PC-9 (cell line): ENCODE measurements at regions not wholly inside any gene's neighbourhood (a gene's known extent, or its start where the extent isn't known, plus 50 kb on each side); places are given as distances from the start of the nearest gene placed in this dataset.

ENCODE experiments used
- BruUV-seq: library from RNA; stranded (reverse); fragments of 400-500 nt; replicated peaks from 2 replicates; lab custom pipeline; 2021; lab: Mats Ljungman, UMichigan
- CTCF ChIA-PET: fragments of 300-600 bp; sonication (Branson Sonifier 250); formaldehyde crosslinking; loops from one replicate; lab custom pipeline; 2022; ENCODE audit warnings: antibody characterized with exemption; lab: Charles Lee
- POLR2A ChIA-PET: fragments of 300-600 bp; sonication (Branson Sonifier 250); formaldehyde crosslinking; loops from one replicate; lab custom pipeline; 2022; ENCODE audit warnings: antibody characterized with exemption; ENCODE audit not compliant: unreplicated experiment; lab: Charles Lee
- DNase-seq, 2 experiments: peaks; one replicate each; pipeline versions ENCODE4 v3.0.0 to v3.0.0-alpha.2; 2015 to 2022; ENCODE audit warnings: mixed read lengths in 1 of 2
- H2AFZ ChIP-seq: fragments of 200-600 bp; sonication (generic); 2 replicates; pipeline ENCODE4 v1.8.1; 2017; ENCODE audit warnings: antibody characterized with exemption
- H3F3A ChIP-seq: fragments of 200-600 bp; sonication (generic); 2 replicates; pipeline ENCODE4 v1.8.1; 2017; ENCODE audit warnings: antibody characterized with exemption, mild to moderate bottlenecking, low read depth; ENCODE audit not compliant: insufficient read depth
- H3K27ac ChIP-seq: fragments of 200-600 bp; sonication (generic); 2 replicates; pipeline ENCODE4 v1.6.1; 2016; ENCODE audit warnings: mixed run types
- H3K27me3 ChIP-seq: fragments of 200-600 bp; sonication (generic); 2 replicates; pipeline ENCODE4 v1.6.1; 2016; ENCODE audit warnings: low read depth, mixed run types; ENCODE audit not compliant: insufficient read depth
- H3K36me3 ChIP-seq: fragments of 200-600 bp; sonication (generic); 2 replicates; pipeline ENCODE4 v1.6.1; 2016; ENCODE audit warnings: low read depth, mixed run types
- H3K4me1 ChIP-seq: fragments of 200-600 bp; sonication (generic); replicated peaks from 2 replicates; pipeline ENCODE4 v1.6.1; 2016; ENCODE audit warnings: mixed run types; ENCODE audit not compliant: insufficient read depth
- H3K4me2 ChIP-seq: fragments of 200-600 bp; sonication (generic); 2 replicates; pipeline ENCODE4 v1.6.1; 2017; ENCODE audit warnings: mixed run types
- H3K4me3 ChIP-seq: fragments of 200-600 bp; sonication (generic); 2 replicates; pipeline ENCODE4 v1.6.1; 2016; ENCODE audit warnings: mixed run types
- H3K79me2 ChIP-seq: fragments of 200-600 bp; sonication (generic); 2 replicates; pipeline ENCODE4 v1.6.1; 2017; ENCODE audit warnings: low read depth, mixed run types
- H3K9me2 ChIP-seq: fragments of 200-600 bp; sonication (generic); 2 replicates; pipeline ENCODE4 v1.8.1; 2017; ENCODE audit warnings: mild to moderate bottlenecking; ENCODE audit not compliant: insufficient read depth
- H3K9me3 ChIP-seq: fragments of 200-600 bp; sonication (generic); 2 replicates; pipeline ENCODE4 v1.8.1; 2016; ENCODE audit warnings: low read depth; ENCODE audit not compliant: insufficient read depth
- H4K20me1 ChIP-seq: fragments of 200-600 bp; sonication (generic); 2 replicates; pipeline ENCODE4 v1.8.1; 2017; ENCODE audit not compliant: insufficient read depth
- CTCF ChIP-seq: fragments of 200-600 bp; sonication (generic); conservative IDR thresholded peaks from 2 replicates; pipeline ENCODE4 v1.6.1; 2017; ENCODE audit warnings: mixed run types, antibody characterized with exemption, mild to moderate bottlenecking, moderate library complexity
- EZH2 ChIP-seq: fragments of 200-600 bp; sonication (generic); IDR thresholded peaks from 2 replicates; pipeline ENCODE4 v1.8.0; 2017; ENCODE audit warnings: antibody characterized with exemption, low read depth
- intact Hi-C: fragments of 100-400 bp; cut with micrococcal nuclease; formaldehyde crosslinking; loops from one replicate; pipeline ENCODE4 v1.10.0; 2022; ENCODE audit not compliant: unreplicated experiment

DNA sequence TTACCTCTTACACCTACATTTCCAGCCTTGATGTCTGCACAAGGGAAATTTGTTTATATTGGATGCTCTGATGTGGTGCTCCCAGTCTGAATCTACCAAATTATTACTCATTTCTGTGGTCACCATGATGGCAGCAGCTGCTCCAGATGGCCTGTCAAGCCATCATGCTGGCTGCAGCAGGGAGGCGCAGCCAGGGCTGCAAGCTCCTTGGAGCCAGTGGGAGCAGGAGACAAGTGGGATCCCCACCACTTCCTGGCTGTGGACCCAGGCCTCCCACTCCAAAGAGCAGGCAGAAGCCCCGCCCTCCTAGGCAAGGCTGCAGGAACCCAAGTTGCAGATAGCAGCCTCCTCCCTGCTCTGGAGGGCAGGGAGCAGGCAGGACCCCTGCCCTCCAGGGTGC is 241.1 kb upstream of the ATP10B start:
- ChIA-PET CTCF (no interaction called here), POLR2A (no interaction called here)
- no peaks in the 10 kb centered on the region for H3F3A ChIP-seq
- intact Hi-C loops = no loop called here
- H3K4me1 ChIP-seq = no peaks in the 10 kb centered on the region
- no peak for DNase-seq
- no peak overlapping the region for H3K27ac ChIP-seq
- no peaks in the 10 kb centered on the region for H3K79me2 ChIP-seq
- H3K4me2 ChIP-seq = no peak overlapping the region
- no peaks in the 10 kb centered on the region for H4K20me1 ChIP-seq
- TF ChIP-seq CTCF = no peak
- no peak for TF ChIP-seq EZH2
- no peaks in the 10 kb centered on the region for H3K9me3 ChIP-seq
- no peak overlapping the region for H2AFZ ChIP-seq
- H3K36me3 ChIP-seq = no peaks in the 10 kb centered on the region
- no TSS peak for BruUV-seq
- no peaks in the 10 kb centered on the region for H3K27me3 ChIP-seq
- H3K4me3 ChIP-seq = no peak overlapping the region
- no peaks in the 10 kb centered on the region for H3K9me2 ChIP-seq

DNA sequence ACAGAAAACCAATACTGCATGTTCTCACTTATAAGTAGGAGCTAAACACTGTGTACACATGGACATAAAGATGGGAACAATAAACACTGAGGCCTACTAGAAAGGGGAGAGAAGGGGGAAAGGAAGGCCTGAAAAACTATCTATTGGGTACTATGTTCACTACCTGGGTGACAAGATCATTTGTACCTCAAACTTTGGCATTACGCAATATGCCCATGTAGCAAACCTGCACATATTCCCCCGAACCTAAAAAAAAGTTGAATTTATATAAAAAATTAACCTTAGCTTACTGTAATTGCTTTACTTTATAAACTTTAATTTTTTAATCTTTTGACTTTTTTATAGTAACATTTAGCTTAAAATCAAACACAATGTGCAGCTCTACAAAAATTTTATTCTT is 237.6 kb upstream of the ATP10B start:
- ChIA-PET CTCF (no interaction called here), POLR2A (no interaction called here)
- TF ChIP-seq EZH2 (no peak), CTCF (no peak)
- Histone ChIP-seq H3K36me3 (no peaks in the 10 kb centered on the region), H3F3A (no peaks in the 10 kb centered on the region), H3K4me3 (no peak overlapping the region), H3K79me2 (no peaks in the 10 kb centered on the region), H3K9me3 (no peaks in the 10 kb centered on the region), H3K27ac (no peak overlapping the region), H3K4me1 (no peaks in the 10 kb centered on the region), H3K4me2 (no peak overlapping the region), H4K20me1 (no peaks in the 10 kb centered on the region), H3K27me3 (no peaks in the 10 kb centered on the region), H3K9me2 (no peaks in the 10 kb centered on the region), H2AFZ (no peak overlapping the region)
- no peak for DNase-seq
- intact Hi-C loops = no loop called here
- no TSS peak for BruUV-seq

DNA sequence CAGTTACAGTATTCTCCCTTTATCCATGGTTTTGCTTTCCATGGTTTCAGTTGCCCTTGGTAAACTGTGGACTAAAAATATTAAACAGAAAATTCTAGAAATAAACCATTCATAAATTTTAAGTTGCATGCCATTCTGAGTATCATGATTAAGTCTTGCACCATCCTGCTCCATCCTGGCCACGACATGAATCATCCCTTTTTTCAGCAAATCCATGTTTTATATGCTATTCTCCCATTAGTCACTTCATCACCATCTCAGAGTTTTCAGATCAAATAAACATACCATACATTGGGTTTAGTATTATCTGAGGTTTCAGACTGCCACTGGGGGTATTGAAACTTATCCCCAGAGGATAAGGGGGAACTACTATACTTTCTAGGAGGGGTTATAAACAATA is 234.4 kb upstream of the ATP10B start:
- TF ChIP-seq CTCF = no peak
- no peak for TF ChIP-seq EZH2
- POLR2A ChIA-PET = no interaction called here

More for the DNA sequence above, 234.4 kb upstream of the ATP10B start:
- no peak overlapping the region for H2AFZ ChIP-seq
- H3K27me3 ChIP-seq = no peaks in the 10 kb centered on the region
- CTCF ChIA-PET = no interaction called here
- H3K9me3 ChIP-seq = no peaks in the 10 kb centered on the region
- no peaks in the 10 kb centered on the region for H3K4me1 ChIP-seq
- H3K27ac ChIP-seq = no peak overlapping the region
- no peak for DNase-seq
- H3K36me3 ChIP-seq = no peaks in the 10 kb centered on the region
- H3K79me2 ChIP-seq = no peaks in the 10 kb centered on the region
- H3K9me2 ChIP-seq = no peaks in the 10 kb centered on the region
- intact Hi-C loops = no loop called here
- no peak overlapping the region for H3K4me3 ChIP-seq
- no peak overlapping the region for H3K4me2 ChIP-seq
- no peaks in the 10 kb centered on the region for H4K20me1 ChIP-seq
- BruUV-seq = no TSS peak
- H3F3A ChIP-seq = no peaks in the 10 kb centered on the region
